H9 (cell line): ENCODE measurements at regions not wholly inside any gene's neighbourhood (a gene's known extent, or its start where the extent isn't known, plus 50 kb on each side); places are given as distances from the start of the nearest gene placed in this dataset.

Experiments used
- DNase-seq: peaks from one replicate; pipeline ENCODE4 v3.0.0-alpha.2; 2017
- H2AFZ ChIP-seq: one replicate; pipeline ENCODE4 v1.6.1; 2013; ENCODE audit warnings: mild to moderate bottlenecking, low read length, control low read depth, moderate library complexity
- H2AK5ac ChIP-seq: 2 replicates; pipeline ENCODE4 v1.6.1; 2013; ENCODE audit warnings: low read length, control low read depth, mixed read lengths; ENCODE audit not compliant: insufficient read length
- H2BK120ac ChIP-seq: one replicate; pipeline ENCODE4 v1.6.1; 2013; ENCODE audit warnings: low read depth, mild to moderate bottlenecking, low read length, control low read depth, inconsistent platforms; ENCODE audit not compliant: poor library complexity, severe bottlenecking
- H2BK12ac ChIP-seq: 2 replicates; pipeline ENCODE4 v1.6.1; 2013; ENCODE audit warnings: low read length, control low read depth, mixed read lengths, low read depth; ENCODE audit not compliant: insufficient read length
- H2BK15ac ChIP-seq: 2 replicates; pipeline ENCODE4 v1.6.1; 2013; ENCODE audit warnings: low read depth, low read length, control low read depth
- H2BK20ac ChIP-seq: one replicate; pipeline ENCODE4 v1.6.1; 2013; ENCODE audit warnings: low read depth, mild to moderate bottlenecking, low read length, control low read depth, inconsistent platforms; ENCODE audit not compliant: poor library complexity, severe bottlenecking
- H2BK5ac ChIP-seq: 2 replicates; pipeline ENCODE4 v1.6.1; 2013; ENCODE audit warnings: low read length, control low read depth, mixed read lengths; ENCODE audit not compliant: insufficient read length
- H3K14ac ChIP-seq: 2 replicates; pipeline ENCODE4 v1.6.1; 2013; ENCODE audit warnings: low read length, control low read depth; ENCODE audit not compliant: insufficient read depth
- H3K18ac ChIP-seq: 2 replicates; pipeline ENCODE4 v1.6.1; 2013; ENCODE audit warnings: low read depth, mild to moderate bottlenecking, mixed read lengths, low read length, control low read depth; ENCODE audit not compliant: insufficient read length
- H3K23ac ChIP-seq: 2 replicates; pipeline ENCODE4 v1.6.1; 2013; ENCODE audit warnings: low read length, control low read depth, mixed read lengths, low read depth; ENCODE audit not compliant: insufficient read length
- H3K23me2 ChIP-seq: 2 replicates; pipeline ENCODE4 v1.6.1; 2013; ENCODE audit warnings: low read depth, mild to moderate bottlenecking, mixed read lengths, low read length, control low read depth; ENCODE audit not compliant: insufficient read length, poor library complexity, severe bottlenecking
- H3K27ac ChIP-seq: 2 replicates; pipeline ENCODE4 v1.5.1; 2013; ENCODE audit warnings: low read length, control low read depth, mixed read lengths, low read depth; ENCODE audit not compliant: insufficient read length
- H3K27me3 ChIP-seq: 2 replicates; pipeline ENCODE4 v1.6.1; 2013; ENCODE audit warnings: low read length, control low read depth, inconsistent platforms; ENCODE audit not compliant: insufficient read depth
- H3K4ac ChIP-seq: 2 replicates; pipeline ENCODE4 v1.6.1; 2013; ENCODE audit warnings: low read depth, mild to moderate bottlenecking, control low read depth, inconsistent platforms, low read length, moderate library complexity
- H3K4me1 ChIP-seq: 2 replicates; pipeline ENCODE4 v1.6.1; 2013; ENCODE audit warnings: low read length, control low read depth, inconsistent platforms; ENCODE audit not compliant: insufficient read depth
- H3K4me2 ChIP-seq: 2 replicates; pipeline ENCODE4 v1.6.1; 2013; ENCODE audit warnings: low read length, control low read depth, mixed read lengths; ENCODE audit not compliant: insufficient read length, insufficient read depth
- H3K56ac ChIP-seq: 2 replicates; pipeline ENCODE4 v1.6.1; 2013; ENCODE audit warnings: low read depth, mild to moderate bottlenecking, mixed read lengths, low read length, control low read depth; ENCODE audit not compliant: insufficient read length
- H3K79me1 ChIP-seq: 2 replicates; pipeline ENCODE4 v1.6.1; 2013; ENCODE audit warnings: low read depth, mild to moderate bottlenecking, moderate library complexity, low read length, control low read depth, inconsistent platforms; ENCODE audit not compliant: insufficient read depth, poor library complexity, severe bottlenecking
- H3K79me2 ChIP-seq: 2 replicates; pipeline ENCODE4 v1.6.1; 2013; ENCODE audit warnings: low read length, control low read depth, inconsistent platforms; ENCODE audit not compliant: insufficient read depth
- H3K9ac ChIP-seq: 2 replicates; pipeline ENCODE4 v1.6.1; 2013; ENCODE audit warnings: low read length, control low read depth, mixed read lengths; ENCODE audit not compliant: insufficient read length; ENCODE audit errors: extremely low read depth
- H3K9me3 ChIP-seq: one replicate; pipeline ENCODE4 v1.6.1; 2013; ENCODE audit warnings: low read depth, low read length, inconsistent platforms; ENCODE audit not compliant: control insufficient read depth
- H3T11ph ChIP-seq: one replicate; pipeline ENCODE4 v1.6.1; 2013; ENCODE audit warnings: mild to moderate bottlenecking, low read length, control low read depth, inconsistent platforms
- H4K20me1 ChIP-seq: one replicate; pipeline ENCODE4 v1.6.1; 2013; ENCODE audit not compliant: control insufficient read depth, insufficient read length, insufficient read depth
- H4K5ac ChIP-seq: 2 replicates; pipeline ENCODE4 v1.6.1; 2013; ENCODE audit warnings: low read depth, mild to moderate bottlenecking, mixed read lengths, low read length, control low read depth; ENCODE audit not compliant: insufficient read length
- H4K8ac ChIP-seq: replicated peaks from 2 replicates; pipeline ENCODE4 v1.6.1; 2013; ENCODE audit warnings: low read length, control low read depth, mixed read lengths, low read depth; ENCODE audit not compliant: insufficient read length
- H4K91ac ChIP-seq: 2 replicates; pipeline ENCODE4 v1.6.1; 2013; ENCODE audit warnings: low read depth, mild to moderate bottlenecking, moderate library complexity, mixed read lengths, low read length, control low read depth; ENCODE audit not compliant: insufficient read length
- H3K27ac Mint-ChIP-seq, 3 experiments: 2 replicates in 2 of 3; 3 replicates in 1 of 3; pipeline ENCODE4 v1.8.0; 2020 to 2021; ENCODE audit warnings: mixed read lengths in 3 of 3, mild to moderate bottlenecking in 1 of 3, moderate library complexity in 1 of 3
- H3K27me3 Mint-ChIP-seq: 2 replicates; pipeline ENCODE4 v1.8.0; 2021; ENCODE audit warnings: low read depth, mild to moderate bottlenecking, moderate library complexity, mixed read lengths
- H3K36me3 Mint-ChIP-seq, 3 experiments: 2 replicates in 2 of 3; 3 replicates in 1 of 3; pipeline ENCODE4 v1.8.0; 2020 to 2021; ENCODE audit warnings: low read depth in 3 of 3, mixed read lengths in 3 of 3; ENCODE audit not compliant: insufficient read depth in 1 of 3
- H3K4me1 Mint-ChIP-seq, 2 experiments: 2 replicates each; pipeline ENCODE4 v1.8.0; 2020; ENCODE audit warnings: mixed read lengths in 2 of 2
- H3K4me3 Mint-ChIP-seq, 2 experiments: 2 replicates in 1 of 2; 3 replicates in 1 of 2; pipeline ENCODE4 v1.8.0; 2020 to 2021; ENCODE audit warnings: mild to moderate bottlenecking in 2 of 2, mixed read lengths in 2 of 2, moderate library complexity in 1 of 2
- H3K9me3 Mint-ChIP-seq, 2 experiments: 2 replicates in 1 of 2; 3 replicates in 1 of 2; pipeline ENCODE4 v1.8.0; 2020; ENCODE audit warnings: mild to moderate bottlenecking in 2 of 2, mixed read lengths in 2 of 2, moderate library complexity in 1 of 2
- CTCF ChIP-seq: fragments of 200-600 bp; sonication (generic); conservative IDR thresholded peaks from 3 replicates; pipeline ENCODE4 v1.8.0; 2021; ENCODE audit warnings: antibody characterized with exemption, mild to moderate bottlenecking
- WGBS: extraction: QIAGEN DNeasy Blood & Tissue Kit; methylation state at CpG from one replicate; pipeline ENCODE4 v1.1.7; 2013; ENCODE audit warnings: missing lambda C conversion rate, low lambda C conversion rate, mixed read lengths; ENCODE audit not compliant: insufficient read length; ENCODE audit errors: extremely low coverage; 5-methylcytosine and 5-hydroxymethylcytosine counted together

GRCh38 chr1:200478239-200478623 is 68.4 kb upstream of the ZNF281 start:
- Histone ChIP-seq H4K5ac (no peak overlapping the region), H3K79me1 (no peaks in the 10 kb centered on the region), H3K27me3 (no peaks in the 10 kb centered on the region), H3K56ac (no peak overlapping the region), H3K27ac (no peak overlapping the region), H3T11ph (no peak overlapping the region), H2BK15ac (no peak overlapping the region), H2BK12ac (no peak overlapping the region), H2BK20ac (no peak overlapping the region), H3K14ac (no peak overlapping the region), H3K9ac (no peak overlapping the region), H3K4me1 (no peaks in the 10 kb centered on the region), H2BK120ac (no peak overlapping the region), H4K8ac (no peak overlapping the region), H3K9me3 (no peaks in the 10 kb centered on the region), H2AK5ac (no peak overlapping the region), H3K23me2 (no peaks in the 10 kb centered on the region), H3K18ac (no peak overlapping the region), H3K4ac (no peak overlapping the region), H3K4me2 (no peak overlapping the region), H2BK5ac (no peak overlapping the region), H4K20me1 (no peaks in the 10 kb centered on the region), H3K79me2 (no peaks in the 10 kb centered on the region), H4K91ac (no peak overlapping the region), H2AFZ (no peak overlapping the region), H3K23ac (no peak overlapping the region)
- DNase-seq, result no peak
- Mint-ChIP-seq H3K36me3 (peaks cover 5 to 41% (median 30%) of the 10 kb centered on the region in 3 experiments; a peak in 6 of 7 replicates), H3K27ac (no peak overlapping the region; a peak in 1 of 7 replicates), H3K27me3 (no peaks in the 10 kb centered on the region), H3K4me3 (no peak overlapping the region), H3K4me1 (peaks cover 6 to 8% of the 10 kb centered on the region in 2 experiments), H3K9me3 (no peaks in the 10 kb centered on the region)
- TF ChIP-seq CTCF, result no peak
- no CpG with 5 or more reads among the region's 4 CpGs for WGBS
